GM19324 (cell line): ENCODE measurements at regions not wholly inside any gene's neighbourhood (a gene's known extent, or its start where the extent isn't known, plus 50 kb on each side); places are given as distances from the start of the nearest gene placed in this dataset.
"Not testable (repeated sequence)": the region's sequence is repeated elsewhere in the genome, so short reads cannot be mapped to it uniquely, and the experiment has no call there.

ENCODE experiments used
- ATAC-seq: cut with Tn5 transposase; IDR thresholded peaks from one replicate; pipeline ENCODE4 v1.9.1; 2021; ENCODE audit warnings: mild to moderate bottlenecking, moderate library complexity; ENCODE audit not compliant: unreplicated experiment, low FRiP score

DNA sequence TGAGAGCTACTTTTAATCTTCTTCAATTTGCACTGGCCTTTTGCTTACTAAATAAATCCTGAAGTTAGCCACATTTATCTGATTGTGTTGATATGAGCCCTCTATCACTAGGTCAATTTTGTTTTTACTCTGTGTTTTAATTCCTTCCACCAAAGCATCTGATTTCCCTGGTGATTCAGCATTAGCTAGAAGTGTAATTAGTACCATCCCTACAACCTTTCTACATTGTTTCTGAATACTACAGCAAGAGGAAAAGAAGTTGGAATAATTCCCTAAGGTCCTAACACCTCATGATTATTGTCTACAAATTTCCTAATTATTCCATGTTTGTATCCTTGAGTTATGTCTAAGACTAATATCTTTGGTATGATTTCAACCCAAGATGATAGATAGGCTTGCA, 1093.6 kb downstream of the SUCLG1 start:
- ATAC-seq: no peak

GRCh38 chr2:83364264-83364663, 1094.8 kb downstream of the SUCLG1 start:
- no peak for ATAC-seq

DNA sequence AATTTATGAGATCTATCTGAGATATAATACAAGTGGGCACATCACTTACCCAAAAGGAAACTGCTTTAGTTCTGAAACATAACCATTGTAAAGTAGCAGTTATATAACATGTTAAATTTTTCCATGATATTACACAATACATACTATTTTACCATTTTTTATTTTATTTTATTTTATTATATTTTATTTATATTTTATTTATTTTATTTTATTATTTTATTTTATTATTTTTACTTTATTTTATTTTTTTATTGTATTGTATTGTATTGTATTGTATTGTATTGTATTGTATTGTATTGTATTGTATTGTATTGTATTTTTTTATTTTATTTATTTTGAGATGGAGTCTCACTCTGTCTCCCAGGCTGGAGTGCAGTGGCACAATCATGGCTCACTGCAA, 1095.9 kb downstream of the SUCLG1 start:
- ATAC-seq: not testable (repeated sequence)

GRCh38 chr2:83359336-83359735, 1099.7 kb downstream of the SUCLG1 start:
- ATAC-seq: no peak

DNA sequence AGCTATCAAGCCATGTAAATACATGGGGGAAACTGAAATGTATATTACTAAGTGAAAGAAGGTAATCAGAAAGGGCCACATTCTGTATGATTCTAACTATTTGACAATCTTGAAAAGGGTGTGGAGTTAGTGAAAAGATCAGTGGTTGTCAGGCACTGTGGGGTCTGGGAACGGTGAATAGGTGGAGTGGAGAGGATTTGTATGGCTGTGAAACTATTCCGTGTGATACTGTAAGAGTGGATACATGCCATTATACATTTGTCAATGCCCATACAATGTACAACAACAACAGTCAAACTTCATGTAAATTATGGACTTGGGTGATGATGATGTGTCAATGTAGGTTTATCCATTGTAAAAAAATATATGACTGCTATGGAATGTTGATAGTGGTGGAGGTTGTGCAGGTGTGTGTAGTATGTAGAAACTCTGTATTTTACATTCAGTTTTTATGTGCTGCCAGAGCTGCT, 1116.2 kb downstream of the SUCLG1 start:
- no peak for ATAC-seq

DNA sequence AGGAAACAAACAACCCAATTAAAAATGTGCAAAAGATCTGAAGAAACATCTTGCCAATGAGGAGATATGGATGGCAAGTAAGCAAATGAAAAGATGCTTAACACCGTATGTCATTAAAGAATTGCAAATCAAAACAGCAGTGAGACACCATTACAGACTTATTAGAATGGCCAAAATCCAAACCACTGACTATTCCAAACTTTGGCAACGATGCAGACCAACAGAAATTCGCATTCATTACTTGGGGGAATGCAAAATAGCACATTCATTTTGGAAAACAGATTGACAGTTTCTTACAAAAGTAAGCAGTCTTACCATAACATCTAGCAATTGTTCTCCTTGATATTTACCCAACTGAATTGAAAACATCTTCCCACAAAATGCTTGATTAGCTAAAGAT, 1118.7 kb downstream of the SUCLG1 start:
- ATAC-seq: no peak

DNA sequence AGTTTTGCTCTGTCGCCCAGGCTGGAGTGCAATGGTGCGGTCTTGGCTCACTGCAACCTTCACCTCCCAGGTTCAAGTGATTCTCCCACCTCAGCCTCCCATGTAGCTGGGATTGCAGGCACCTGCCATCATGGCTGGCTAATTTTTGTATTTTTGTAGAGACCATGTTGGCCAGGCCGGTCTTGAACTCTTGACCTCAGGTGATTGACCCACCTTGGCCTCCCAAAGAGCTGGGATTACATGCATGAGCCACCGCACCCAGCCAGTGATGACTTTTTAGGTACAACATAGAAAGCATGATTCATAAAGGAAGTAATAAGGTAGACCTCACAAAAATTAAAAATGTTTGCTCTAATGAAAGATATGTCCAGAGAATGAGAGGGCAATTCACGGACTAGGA, 1119.1 kb downstream of the SUCLG1 start:
- ATAC-seq: not testable (repeated sequence)

GRCh38 chr2:83331810-83332209, 1127.3 kb downstream of the SUCLG1 start:
- ATAC-seq: no peak

DNA sequence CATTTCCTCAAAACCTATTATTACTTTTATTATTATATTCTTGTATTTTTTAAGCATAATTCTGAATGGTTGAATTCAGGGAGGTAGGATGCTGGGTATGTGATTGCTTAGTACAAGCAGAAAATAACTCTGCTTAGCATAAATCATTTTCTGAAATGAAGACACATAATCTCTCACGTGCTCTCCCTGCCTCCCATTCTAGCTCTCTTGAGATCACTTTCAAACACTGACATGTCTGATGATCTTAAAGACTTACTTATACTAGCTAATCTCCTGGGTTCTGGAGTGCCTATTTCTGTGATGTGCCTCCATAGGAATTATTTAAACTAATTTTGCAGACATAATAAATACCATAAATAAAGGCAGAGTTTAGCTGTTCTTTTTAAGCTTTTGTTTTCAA, 1136.0 kb downstream of the SUCLG1 start:
- ATAC-seq: no peak

DNA sequence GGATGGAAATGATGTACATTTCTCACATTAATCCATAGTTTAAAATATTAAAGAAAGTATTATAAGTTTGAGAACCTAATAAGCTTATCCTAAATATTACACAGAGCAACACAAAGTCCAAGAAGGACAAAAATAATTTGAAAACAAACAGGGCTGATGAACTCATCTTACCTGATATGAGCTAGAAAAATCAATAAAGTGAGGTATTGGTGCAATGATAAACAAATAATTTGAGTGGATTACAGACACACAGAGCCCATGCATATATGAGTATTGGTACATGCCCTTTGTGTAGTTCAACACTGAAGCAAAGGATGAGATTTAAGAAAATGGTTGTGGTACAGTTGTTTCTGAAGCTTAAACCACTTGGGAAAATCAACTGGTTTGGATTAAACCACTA, 1139.0 kb downstream of the SUCLG1 start:
- no peak for ATAC-seq

GRCh38 chr2:83305758-83306378, 1153.2 kb downstream of the SUCLG1 start:
- no peak for ATAC-seq

- no peak for ATAC-seq
These were observed 1168.0 kb downstream of the SUCLG1 start for GRCh38 chr2:83291083-83291482.

DNA sequence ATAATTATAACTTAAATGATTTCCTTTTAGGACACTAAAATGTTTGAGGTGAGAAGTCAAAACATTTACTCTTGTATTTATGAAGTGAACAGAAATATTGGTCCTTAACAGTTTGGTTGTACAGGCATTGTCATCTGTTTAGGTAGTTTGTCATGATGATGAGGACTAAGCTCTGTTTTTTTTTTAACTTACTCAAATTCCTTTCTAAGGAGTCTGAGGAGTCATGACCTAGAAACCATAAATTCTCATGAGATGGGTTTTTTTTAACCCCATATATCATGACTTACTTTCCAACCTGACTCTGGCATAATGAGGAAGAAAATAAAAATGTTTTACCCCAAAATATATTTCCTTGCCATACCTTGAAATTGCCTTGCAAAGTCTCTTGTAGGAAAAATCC, 1176.2 kb downstream of the SUCLG1 start:
- ATAC-seq: no peak

GRCh38 chr2:83282043-83282795, 1176.9 kb downstream of the SUCLG1 start:
- no peak for ATAC-seq

DNA sequence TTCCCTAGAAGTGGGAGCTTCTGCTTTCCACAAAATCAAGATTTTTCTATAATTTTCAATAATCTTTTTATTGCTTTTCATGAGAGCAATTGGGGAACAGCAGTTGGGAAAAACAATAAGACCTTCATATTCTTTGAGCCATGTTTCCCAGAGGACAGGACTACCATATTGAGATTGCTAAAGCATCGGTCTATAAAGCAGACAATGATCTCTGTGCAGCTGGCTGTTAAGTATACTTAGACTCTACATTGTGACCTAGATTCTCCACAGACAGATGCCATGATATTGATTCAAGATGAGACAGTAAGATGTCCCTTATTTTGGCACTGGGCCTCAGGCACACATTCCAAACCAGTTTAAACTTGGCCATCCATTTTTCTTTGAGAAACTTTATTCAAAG, 1178.7 kb downstream of the SUCLG1 start:
- no peak for ATAC-seq

GRCh38 chr2:83273322-83273721, 1185.8 kb downstream of the SUCLG1 start:
- no peak for ATAC-seq

- no peak for ATAC-seq
These were observed 1197.4 kb downstream of the SUCLG1 start for GRCh38 chr2:83261591-83262136.

DNA sequence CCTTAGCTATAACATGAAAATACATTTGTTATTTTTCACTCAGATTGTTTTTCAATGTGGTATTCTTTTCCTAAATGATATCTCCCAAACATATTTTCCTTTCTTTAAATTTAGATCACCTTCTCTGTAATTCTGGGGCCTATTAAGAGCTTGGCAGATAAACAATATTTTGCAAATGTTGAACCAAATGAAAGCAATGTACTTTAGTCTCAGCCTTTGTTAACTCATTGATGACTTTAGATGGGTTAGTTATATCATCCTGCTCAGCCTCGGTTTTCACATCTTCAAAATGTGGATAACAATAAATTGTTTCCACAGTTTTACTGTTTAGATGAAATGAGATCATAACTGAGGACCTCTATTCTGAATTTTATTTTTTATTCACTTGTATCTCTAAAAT, 1205.2 kb downstream of the SUCLG1 start:
- no peak for ATAC-seq

DNA sequence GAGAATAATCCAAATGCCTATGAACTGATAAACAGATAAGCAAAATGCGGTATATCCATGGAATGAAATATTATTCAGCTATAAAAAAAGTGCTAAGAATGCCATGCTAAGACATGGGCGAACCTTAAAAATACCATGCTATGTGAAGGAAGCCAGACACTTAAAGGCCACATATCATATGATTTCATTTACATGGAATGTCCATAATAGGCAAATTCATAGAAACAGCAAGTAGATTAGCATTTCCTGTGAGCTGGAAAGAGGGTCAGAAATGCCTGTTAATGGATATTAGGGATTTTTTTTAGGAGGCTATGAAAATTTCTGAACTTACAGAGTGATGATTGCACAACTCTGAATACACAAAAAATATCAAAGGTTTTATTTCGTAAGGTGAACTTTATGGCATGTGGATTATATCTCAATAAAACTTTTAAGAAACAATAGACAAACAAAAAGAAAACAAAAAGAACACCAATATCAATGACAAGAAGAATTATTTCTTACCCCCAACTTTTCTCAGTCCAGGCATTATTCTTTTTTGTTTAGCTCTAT, 1207.7 kb downstream of the SUCLG1 start:
- no peak for ATAC-seq

- not testable (repeated sequence) for ATAC-seq
These were observed 1213.1 kb downstream of the SUCLG1 start for GRCh38 chr2:83245806-83246537.

GRCh38 chr2:83240611-83241010, 1218.5 kb downstream of the SUCLG1 start:
- ATAC-seq: no peak
